ENCODE measurements at regions not wholly inside any gene's neighbourhood (a gene's known extent, or its start where the extent isn't known, plus 50 kb on each side); places are given as distances from the start of the nearest gene placed in this dataset.

GRCh38 chr7:46133072-46133471 lies 212.0 kb upstream of the IGFBP3 start:
- TF ChIP-seq POLR2A (IDR thresholded peaks at IDR 0.05) = no peak
- TF ChIP-seq CTCF (IDR thresholded peaks at IDR 0.05 in 4 of 5, conservative IDR thresholded peaks at IDR 0.05 in 1 of 5) = no peak
